ENCODE measurements at regions not wholly inside any gene's neighbourhood (a gene's known extent, or its start where the extent isn't known, plus 50 kb on each side); places are given as distances from the start of the nearest gene placed in this dataset.
"Not testable (repeated sequence)": the region's sequence is repeated elsewhere in the genome, so short reads cannot be mapped to it uniquely, and the experiment has no call there.

- no peak for DNase-seq
Measured at GRCh38 chr5:158601118-158601517, 498.6 kb downstream of the EBF1 start.

- no peak for DNase-seq
Measured at GRCh38 chr5:158600679-158601078, 499.0 kb downstream of the EBF1 start.

GRCh38 chr5:158599157-158599556 is 500.6 kb downstream of the EBF1 start:
- DNase-seq, result peak; percentile 43 to 48 (median 43)

- no peak for DNase-seq
Measured at GRCh38 chr5:158594595-158595242, 505.0 kb downstream of the EBF1 start.

GRCh38 chr5:158593925-158594324 is 505.8 kb downstream of the EBF1 start:
- no peak for DNase-seq

GRCh38 chr5:158591301-158591863 is 508.3 kb downstream of the EBF1 start:
- peak in 1 of 3 donors; percentile 2 for DNase-seq

GRCh38 chr5:158590746-158591300 is 508.9 kb downstream of the EBF1 start:
- no peak for DNase-seq

GRCh38 chr5:158589939-158590338 is 509.8 kb downstream of the EBF1 start:
- DNase-seq, result no peak

GRCh38 chr5:158588617-158589016 is 511.1 kb downstream of the EBF1 start:
- no peak for DNase-seq

GRCh38 chr5:158586054-158586453 is 513.7 kb downstream of the EBF1 start:
- no peak for DNase-seq

GRCh38 chr5:158582669-158583068 is 517.0 kb downstream of the EBF1 start:
- DNase-seq, result not testable (repeated sequence)

- DNase-seq, result peak in 1 of 3 donors; percentile 9
Measured at GRCh38 chr5:158573829-158574228, 525.9 kb downstream of the EBF1 start.

- DNase-seq, result no peak
Measured at GRCh38 chr5:158570502-158570901, 529.2 kb downstream of the EBF1 start.

- DNase-seq, result no peak
Measured at GRCh38 chr5:158569534-158569933, 530.2 kb downstream of the EBF1 start.

GRCh38 chr5:158565017-158565789 is 534.5 kb downstream of the EBF1 start:
- peak in 1 of 3 donors; percentile 11 for DNase-seq

- no peak for DNase-seq
Measured at GRCh38 chr5:158563760-158564390, 535.8 kb downstream of the EBF1 start.

GRCh38 chr5:158561562-158562190 is 538.0 kb downstream of the EBF1 start:
- no peak for DNase-seq

GRCh38 chr5:158560170-158560569 is 539.5 kb downstream of the EBF1 start:
- peak; percentile 9 to 39 (median 36) for DNase-seq

- no peak for DNase-seq
Measured at GRCh38 chr5:158559643-158560042, 540.1 kb downstream of the EBF1 start.

GRCh38 chr5:158559066-158559465 is 540.6 kb downstream of the EBF1 start:
- no peak for DNase-seq

- no peak for DNase-seq
Measured at GRCh38 chr5:158553962-158554336, 545.8 kb downstream of the EBF1 start.

- DNase-seq, result no peak
Measured at GRCh38 chr5:158553195-158553961, 546.3 kb downstream of the EBF1 start.

Data from suppressor macrophage treated with lipopolysaccharide for 1 hour (primary cell).